Activated CD4-positive, alpha-beta memory T cell treated with anti-CD3 and anti-CD28 coated beads for 36 hours (primary cell): ENCODE measurements at regions not wholly inside any gene's neighbourhood (a gene's known extent, or its start where the extent isn't known, plus 50 kb on each side); places are given as distances from the start of the nearest gene placed in this dataset.

Experiments used
- CTCF ChIA-PET: fragments of 350-600 bp; sonication (Branson Sonifier 250); formaldehyde crosslinking; loops from one replicate; lab custom pipeline; 2021; ENCODE audit warnings: antibody characterized with exemption, inconsistent platforms; lab: Charles Lee
- POLR2A ChIA-PET: fragments of 350-600 bp; sonication (Branson Sonifier 250); formaldehyde crosslinking; loops from one replicate; lab custom pipeline; 2021; ENCODE audit warnings: antibody characterized with exemption; lab: Charles Lee
- DNase-seq: peaks from one replicate; pipeline ENCODE4 v3.0.0-alpha.2; 2020
- H3K27ac Mint-ChIP-seq: one replicate; pipeline ENCODE4 v1.8.0; 2021; ENCODE audit warnings: mixed read lengths
- H3K27me3 Mint-ChIP-seq: one replicate; pipeline ENCODE4 v1.8.0; 2021; ENCODE audit warnings: mixed read lengths
- H3K36me3 Mint-ChIP-seq: one replicate; pipeline ENCODE4 v1.8.0; 2021; ENCODE audit warnings: mixed read lengths
- H3K4me1 Mint-ChIP-seq: one replicate; pipeline ENCODE4 v1.8.0; 2021; ENCODE audit warnings: low read depth, mixed read lengths
- H3K4me3 Mint-ChIP-seq: one replicate; pipeline ENCODE4 v1.8.0; 2021; ENCODE audit warnings: mild to moderate bottlenecking, mixed read lengths
- H3K9me3 Mint-ChIP-seq: one replicate; pipeline ENCODE4 v1.8.0; 2021; ENCODE audit warnings: mixed read lengths
- intact Hi-C: fragments of 100-400 bp; cut with micrococcal nuclease; formaldehyde crosslinking; loops from one replicate; pipeline ENCODE4 v1.15.1; 2023

DNA sequence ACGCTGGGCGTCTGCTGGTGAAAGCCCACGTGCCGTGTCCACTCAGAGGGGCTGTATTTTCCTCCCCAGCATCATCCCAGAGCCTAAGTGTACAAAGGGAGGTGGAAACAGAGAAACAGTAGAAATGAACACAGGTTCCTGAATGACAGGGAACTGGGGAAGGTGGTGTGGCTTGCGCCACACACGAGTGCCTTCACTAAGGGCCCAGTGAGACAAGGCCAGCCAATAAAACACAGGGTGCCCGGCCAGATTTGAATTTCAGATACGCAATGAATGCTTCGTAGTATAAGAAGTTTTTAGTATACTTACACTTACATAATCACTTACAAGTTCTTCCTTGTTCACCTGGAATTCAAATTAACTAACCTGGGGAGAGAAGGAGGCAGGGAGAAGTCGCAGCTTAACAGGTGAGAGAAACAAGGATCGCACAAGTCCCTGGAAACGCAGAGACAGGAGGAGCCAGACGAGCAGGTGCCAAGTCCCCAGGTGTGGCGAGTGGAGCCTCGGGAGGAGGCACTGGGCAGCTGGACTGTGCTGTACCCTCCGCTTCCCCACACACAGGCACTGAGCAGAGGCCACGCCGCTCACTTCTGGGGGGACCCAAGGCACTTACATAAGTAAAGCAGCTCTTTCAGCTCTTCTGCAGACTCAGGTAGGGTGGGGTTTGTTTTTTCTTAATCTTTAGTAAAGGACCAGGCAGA, 105.2 kb upstream of the MGMT start:
- no peaks in the 10 kb centered on the region for H3K4me1 Mint-ChIP-seq
- CTCF ChIA-PET, result no interaction called here
- peaks cover 1% of the 10 kb centered on the region for H3K9me3 Mint-ChIP-seq
- POLR2A ChIA-PET, result no interaction called here
- no peak overlapping the region for H3K4me3 Mint-ChIP-seq
- no peak for DNase-seq
- H3K27ac Mint-ChIP-seq, result no peak overlapping the region
- intact Hi-C loops, result no loop called here
- H3K36me3 Mint-ChIP-seq, result no peaks in the 10 kb centered on the region
- no peaks in the 10 kb centered on the region for H3K27me3 Mint-ChIP-seq

DNA sequence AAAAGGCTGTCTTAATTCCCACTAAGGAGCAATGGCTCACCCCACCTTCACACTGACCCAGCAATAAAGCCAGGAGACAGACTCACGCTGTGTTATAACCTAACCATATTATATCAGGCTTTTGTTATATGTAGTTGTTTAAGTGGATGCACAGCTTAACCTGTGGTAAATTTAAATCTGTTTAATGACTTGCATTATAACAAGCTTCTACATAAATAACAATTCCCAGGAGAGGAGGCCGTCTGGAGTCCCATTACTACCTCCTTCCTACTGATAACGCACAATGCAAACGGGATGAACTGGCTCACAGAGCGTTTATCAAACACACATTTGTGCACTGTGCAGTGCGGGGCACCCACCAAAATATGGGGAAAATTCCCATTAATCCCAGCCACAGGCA, 102.1 kb upstream of the MGMT start:
- no peak for DNase-seq
- Mint-ChIP-seq H3K4me3 (no peak overlapping the region), H3K27ac (no peak overlapping the region), H3K4me1 (no peaks in the 10 kb centered on the region), H3K27me3 (peaks cover 2% of the 10 kb centered on the region), H3K9me3 (no peaks in the 10 kb centered on the region), H3K36me3 (no peaks in the 10 kb centered on the region)
- ChIA-PET CTCF (no interaction called here), POLR2A (no interaction called here)
- intact Hi-C loops, result no loop called here

DNA sequence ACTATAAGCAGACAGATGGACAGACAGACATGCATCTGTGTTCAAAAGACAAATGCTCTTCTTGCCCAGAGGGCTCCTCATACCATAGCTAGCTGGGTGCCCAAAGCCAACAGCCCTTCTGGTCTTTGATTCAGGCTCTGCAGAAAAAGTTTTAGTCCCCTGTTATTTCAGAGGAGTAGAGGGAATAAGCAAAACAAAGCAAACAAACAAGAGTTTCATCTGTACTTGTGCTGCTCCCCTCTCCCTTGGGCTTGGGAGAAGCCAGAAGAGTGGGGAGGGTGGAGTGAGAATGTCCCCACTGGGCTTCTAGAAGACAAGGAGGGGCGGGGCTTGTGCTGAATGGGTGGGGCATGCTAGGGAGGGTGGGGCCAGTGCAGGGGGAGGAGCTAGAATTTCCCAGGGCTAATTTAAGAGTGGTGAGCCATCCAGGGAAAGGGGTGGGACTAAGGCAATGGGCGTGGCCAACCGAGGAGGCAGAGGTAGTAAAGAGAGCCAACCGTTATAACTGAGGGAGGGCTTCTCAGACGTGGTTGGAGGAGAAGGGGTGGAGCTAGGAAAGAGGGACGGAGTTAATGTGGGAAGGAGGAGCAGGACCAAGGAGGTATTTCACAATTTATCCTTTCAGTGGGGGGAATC, 101.2 kb upstream of the MGMT start:
- H3K9me3 Mint-ChIP-seq, result no peaks in the 10 kb centered on the region
- peak; percentile 14 for DNase-seq
- no peak overlapping the region for H3K27ac Mint-ChIP-seq
- no peak overlapping the region for H3K4me3 Mint-ChIP-seq
- H3K36me3 Mint-ChIP-seq, result no peaks in the 10 kb centered on the region
- H3K27me3 Mint-ChIP-seq, result peaks cover 2% of the 10 kb centered on the region
- POLR2A ChIA-PET, result no interaction called here
- CTCF ChIA-PET, result no interaction called here
- intact Hi-C loops, result no loop called here
- no peaks in the 10 kb centered on the region for H3K4me1 Mint-ChIP-seq

DNA sequence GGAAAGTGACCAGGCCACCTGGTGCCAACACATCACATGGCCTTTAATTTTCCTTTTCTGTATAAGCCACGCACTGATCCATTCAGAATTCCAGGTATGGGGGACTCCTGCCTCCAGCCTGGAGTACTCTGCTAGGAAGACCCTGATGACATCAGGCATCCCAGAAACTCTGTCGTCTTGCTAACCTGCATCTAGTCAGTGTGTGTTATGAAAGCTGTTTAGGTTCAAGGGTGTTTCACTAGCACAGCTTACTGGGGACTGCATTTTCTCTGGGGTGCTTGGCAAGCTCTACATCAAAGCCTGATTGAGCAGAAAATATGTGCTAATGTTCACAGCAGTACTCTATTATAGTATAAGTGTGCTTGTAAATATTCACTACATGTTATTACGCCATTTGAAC, 100.6 kb upstream of the MGMT start:
- no peak overlapping the region for H3K27ac Mint-ChIP-seq
- no peaks in the 10 kb centered on the region for H3K9me3 Mint-ChIP-seq
- ChIA-PET CTCF (no interaction called here), POLR2A (no interaction called here)
- DNase-seq, result no peak
- H3K4me3 Mint-ChIP-seq, result no peak overlapping the region
- H3K4me1 Mint-ChIP-seq, result no peaks in the 10 kb centered on the region
- H3K36me3 Mint-ChIP-seq, result no peaks in the 10 kb centered on the region
- peaks cover 2% of the 10 kb centered on the region for H3K27me3 Mint-ChIP-seq
- intact Hi-C loops, result no loop called here

DNA sequence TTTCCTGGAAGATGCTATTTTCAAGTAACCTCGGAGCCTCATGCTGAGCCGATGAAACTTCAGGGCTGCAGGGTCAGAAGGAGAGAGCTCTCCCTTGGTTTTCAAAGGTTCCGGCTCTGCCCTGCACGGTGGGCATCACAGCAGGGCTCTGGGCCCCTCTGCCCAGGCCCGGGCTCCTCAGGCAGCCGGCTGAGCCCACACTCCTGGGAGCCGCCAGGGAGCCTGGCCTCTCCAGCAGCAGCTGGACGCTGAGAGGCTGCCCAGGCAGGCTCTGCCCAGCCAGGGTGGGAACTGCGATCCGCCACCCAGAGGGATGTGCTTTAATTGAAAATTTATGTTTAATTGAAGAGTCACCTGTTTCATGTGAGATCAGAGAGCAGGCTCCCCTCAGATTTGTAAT, 97.5 kb upstream of the MGMT start:
- peaks cover 16% of the 10 kb centered on the region for H3K27me3 Mint-ChIP-seq
- no peaks in the 10 kb centered on the region for H3K36me3 Mint-ChIP-seq

DNA sequence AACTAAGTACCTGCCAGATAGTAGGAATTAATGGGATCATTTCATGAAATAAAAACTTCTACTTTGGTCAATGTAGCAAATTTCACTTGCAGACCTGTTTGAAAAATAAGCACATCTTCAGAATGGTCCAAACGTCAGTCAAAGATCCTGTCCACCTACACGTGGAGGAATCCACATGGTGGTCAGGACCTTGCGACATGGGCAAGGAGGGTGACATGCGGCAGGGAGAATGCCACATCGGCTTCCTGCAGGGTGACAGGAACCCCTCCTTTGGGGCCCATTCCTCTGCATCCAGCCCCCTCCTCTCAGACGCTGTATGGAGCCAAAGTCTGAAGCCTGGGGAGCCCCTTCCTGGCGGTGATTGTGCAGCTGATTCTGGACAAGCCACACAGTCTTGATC, 95.5 kb upstream of the MGMT start:
- intact Hi-C loops, result no loop called here
- ChIA-PET POLR2A (no interaction called here), CTCF (no interaction called here)
- no peaks in the 10 kb centered on the region for H3K4me1 Mint-ChIP-seq
- no peak overlapping the region for H3K27ac Mint-ChIP-seq
- H3K4me3 Mint-ChIP-seq, result no peak overlapping the region
- no peaks in the 10 kb centered on the region for H3K36me3 Mint-ChIP-seq
- no peaks in the 10 kb centered on the region for H3K9me3 Mint-ChIP-seq
- no peak for DNase-seq
- H3K27me3 Mint-ChIP-seq, result peaks cover 16% of the 10 kb centered on the region

More for the DNA sequence above, 97.5 kb upstream of the MGMT start:
- no peak for DNase-seq
- ChIA-PET CTCF (no interaction called here), POLR2A (no interaction called here)
- Mint-ChIP-seq H3K9me3 (no peaks in the 10 kb centered on the region), H3K27ac (no peak overlapping the region), H3K4me3 (no peak overlapping the region), H3K4me1 (no peaks in the 10 kb centered on the region)
- intact Hi-C loops, result no loop called here

DNA sequence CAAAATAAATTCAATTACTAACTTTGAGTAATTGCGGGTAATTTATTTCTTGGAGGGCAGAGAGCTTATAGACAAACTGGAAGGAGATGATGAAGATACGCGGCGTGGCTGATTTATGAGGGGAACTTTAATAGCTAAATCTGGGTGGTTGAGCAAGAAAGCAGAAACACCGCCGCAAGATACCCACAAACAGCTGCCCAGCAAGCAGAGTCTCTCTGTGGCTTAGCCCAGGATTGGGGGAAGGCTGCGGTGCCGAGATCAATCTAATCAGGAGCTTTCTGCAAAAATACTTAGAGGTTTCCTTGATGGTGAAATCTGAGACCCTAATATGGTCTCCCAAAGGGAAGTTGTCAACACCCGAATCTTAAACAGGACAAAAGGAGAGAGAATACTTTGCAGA, 94.9 kb upstream of the MGMT start:
- no peaks in the 10 kb centered on the region for H3K9me3 Mint-ChIP-seq
- H3K4me3 Mint-ChIP-seq, result no peak overlapping the region
- intact Hi-C loops, result no loop called here
- peaks cover 16% of the 10 kb centered on the region for H3K27me3 Mint-ChIP-seq
- POLR2A ChIA-PET, result no interaction called here
- H3K4me1 Mint-ChIP-seq, result no peaks in the 10 kb centered on the region
- CTCF ChIA-PET, result no interaction called here
- no peak overlapping the region for H3K27ac Mint-ChIP-seq
- DNase-seq, result no peak
- no peaks in the 10 kb centered on the region for H3K36me3 Mint-ChIP-seq

DNA sequence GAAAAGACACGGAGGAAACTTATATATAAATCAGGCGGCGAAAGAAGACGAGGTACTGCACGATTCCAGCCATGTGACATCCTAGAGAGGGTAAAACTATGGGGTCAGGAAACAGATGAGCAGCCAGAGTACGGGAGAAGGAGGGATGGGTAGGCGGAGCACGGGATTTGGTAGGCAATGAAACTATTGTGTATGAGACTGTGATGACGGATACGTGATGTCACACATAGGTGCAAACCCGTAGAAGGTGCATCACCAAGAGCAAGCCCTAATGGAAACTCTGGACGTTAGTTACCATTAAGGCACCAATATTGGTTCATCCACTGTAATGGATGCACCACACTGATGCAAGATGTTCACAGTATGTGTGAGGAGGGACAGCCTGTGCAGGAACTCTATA, 93.8 kb upstream of the MGMT start:
- ChIA-PET POLR2A (no interaction called here), CTCF (no interaction called here)
- H3K4me3 Mint-ChIP-seq, result no peak overlapping the region
- peaks cover 16% of the 10 kb centered on the region for H3K27me3 Mint-ChIP-seq
- no peak overlapping the region for H3K27ac Mint-ChIP-seq
- H3K4me1 Mint-ChIP-seq, result no peaks in the 10 kb centered on the region
- intact Hi-C loops, result no loop called here
- no peak for DNase-seq
- H3K9me3 Mint-ChIP-seq, result no peaks in the 10 kb centered on the region
- H3K36me3 Mint-ChIP-seq, result no peaks in the 10 kb centered on the region

DNA sequence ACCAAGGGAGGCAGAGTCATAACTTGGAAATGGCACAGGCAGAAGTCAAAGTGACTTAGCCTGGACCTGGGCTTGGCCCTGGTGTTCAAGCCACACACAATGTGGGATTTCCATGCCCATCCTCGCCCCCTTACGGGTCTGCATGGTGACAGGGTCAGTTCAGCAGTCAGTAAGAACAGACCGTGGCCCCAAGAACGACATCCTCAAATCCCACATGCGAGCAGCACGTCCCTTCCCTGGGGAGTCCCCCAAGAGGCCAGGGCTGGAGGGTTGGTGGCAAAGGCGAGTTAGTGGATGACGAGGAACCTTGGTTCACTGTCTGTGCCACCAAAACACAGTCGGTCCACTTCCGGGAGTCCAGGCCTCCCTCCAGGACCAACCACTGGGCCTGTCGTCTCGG, 93.3 kb upstream of the MGMT start:
- no peak overlapping the region for H3K4me3 Mint-ChIP-seq
- H3K36me3 Mint-ChIP-seq, result no peaks in the 10 kb centered on the region
- intact Hi-C loops, result no loop called here
- CTCF ChIA-PET, result no interaction called here
- no peak overlapping the region for H3K27ac Mint-ChIP-seq
- no peaks in the 10 kb centered on the region for H3K4me1 Mint-ChIP-seq
- H3K9me3 Mint-ChIP-seq, result no peaks in the 10 kb centered on the region
- DNase-seq, result no peak
- POLR2A ChIA-PET, result no interaction called here
- peaks cover 16% of the 10 kb centered on the region for H3K27me3 Mint-ChIP-seq

DNA sequence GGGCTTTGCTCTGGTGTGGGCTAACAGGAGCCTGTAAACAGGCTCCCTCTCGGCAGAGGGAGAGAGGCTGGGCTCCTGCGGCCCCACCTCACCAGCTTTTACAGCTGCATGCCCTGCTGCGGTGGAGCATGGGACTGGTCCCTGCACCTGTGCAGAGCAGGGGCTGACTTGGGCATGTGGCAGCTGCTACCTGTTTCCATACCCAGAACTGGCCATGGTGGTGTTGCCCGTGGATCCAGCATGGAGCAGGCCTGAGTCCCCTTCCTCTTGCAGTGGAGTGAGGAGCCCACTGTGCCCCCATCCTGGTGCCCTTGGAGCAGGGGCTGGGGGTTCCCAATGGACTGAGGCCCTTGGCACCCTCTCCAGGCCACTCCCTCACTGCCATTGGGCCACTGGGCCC, 91.9 kb upstream of the MGMT start:
- Mint-ChIP-seq H3K27me3 (peaks cover 15% of the 10 kb centered on the region), H3K4me3 (no peak overlapping the region), H3K4me1 (no peaks in the 10 kb centered on the region), H3K27ac (no peak overlapping the region), H3K9me3 (no peaks in the 10 kb centered on the region), H3K36me3 (no peaks in the 10 kb centered on the region)
- POLR2A ChIA-PET, result no interaction called here
- DNase-seq, result no peak
- CTCF ChIA-PET, result no interaction called here
- intact Hi-C loops, result no loop called here

DNA sequence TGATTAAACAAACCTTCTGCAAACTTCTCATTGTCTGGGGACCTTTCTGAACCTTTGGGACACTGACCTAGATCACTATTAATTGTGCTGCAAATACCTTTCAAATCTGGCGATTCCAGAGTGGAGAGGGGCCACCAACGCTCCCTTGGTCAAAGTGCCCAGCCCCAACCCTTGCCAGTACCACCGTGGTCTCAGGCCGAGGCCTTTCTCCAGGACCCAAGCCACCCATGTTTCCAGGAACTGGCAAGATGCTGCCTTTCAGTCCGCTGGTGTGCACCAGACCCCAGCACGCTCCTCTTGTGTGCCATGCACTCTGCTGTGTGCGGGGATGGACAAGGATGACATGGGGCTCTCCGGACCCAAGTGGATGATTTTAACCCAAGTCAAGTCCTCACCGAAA, 91.1 kb upstream of the MGMT start:
- no peaks in the 10 kb centered on the region for H3K4me1 Mint-ChIP-seq

DNA sequence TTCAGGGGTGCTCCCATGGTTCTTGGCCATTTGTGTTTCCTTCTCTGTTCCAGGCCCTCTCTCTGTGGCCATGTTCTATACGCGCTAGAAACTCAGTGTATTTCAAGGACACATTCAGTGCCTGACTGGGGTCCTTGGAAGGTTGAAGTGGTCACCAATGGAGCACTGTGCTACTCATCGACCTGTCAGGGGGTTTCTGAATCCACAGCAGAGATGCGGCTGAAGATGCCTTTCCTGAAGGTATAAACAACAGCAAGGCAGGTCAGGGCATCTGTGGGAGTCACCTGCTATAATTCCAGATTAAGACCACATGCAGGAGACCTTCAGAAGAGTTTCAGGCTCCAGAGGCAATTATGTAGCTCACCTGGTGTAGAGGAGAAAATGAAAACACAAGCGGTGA, 86.8 kb upstream of the MGMT start:
- Mint-ChIP-seq H3K4me3 (no peak overlapping the region), H3K27ac (no peak overlapping the region)

More for the DNA sequence above, 91.1 kb upstream of the MGMT start:
- no peak for DNase-seq
- Mint-ChIP-seq H3K9me3 (no peaks in the 10 kb centered on the region), H3K27ac (no peak overlapping the region), H3K36me3 (no peaks in the 10 kb centered on the region), H3K4me3 (no peak overlapping the region), H3K27me3 (peaks cover 15% of the 10 kb centered on the region)
- POLR2A ChIA-PET, result no interaction called here
- intact Hi-C loops, result no loop called here
- CTCF ChIA-PET, result no interaction called here

DNA sequence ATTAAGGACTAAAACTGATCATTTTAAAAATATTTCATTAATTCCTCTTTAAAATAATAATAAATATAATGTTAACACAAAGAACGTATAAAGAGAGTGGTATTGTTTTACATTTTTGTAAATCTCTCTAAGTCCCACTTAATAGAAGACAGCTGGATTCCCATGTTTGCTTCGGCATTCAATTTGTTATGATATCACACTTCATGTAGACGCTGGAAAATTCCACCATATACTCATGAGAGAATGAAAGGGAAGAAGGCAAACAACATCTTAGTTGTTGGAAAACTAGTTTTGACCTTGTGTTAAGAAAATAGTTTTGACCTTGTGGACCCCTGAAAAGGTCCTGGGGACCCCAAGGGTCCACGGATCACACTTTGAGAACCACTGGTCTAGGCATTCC, 85.3 kb upstream of the MGMT start:
- CTCF ChIA-PET, result no interaction called here

More for the DNA sequence above, 86.8 kb upstream of the MGMT start:
- DNase-seq, result no peak
- intact Hi-C loops, result no loop called here
- no peaks in the 10 kb centered on the region for H3K4me1 Mint-ChIP-seq
- ChIA-PET POLR2A (no interaction called here), CTCF (no interaction called here)
- no peaks in the 10 kb centered on the region for H3K36me3 Mint-ChIP-seq
- no peaks in the 10 kb centered on the region for H3K9me3 Mint-ChIP-seq
- H3K27me3 Mint-ChIP-seq, result no peaks in the 10 kb centered on the region

More for the DNA sequence above, 85.3 kb upstream of the MGMT start:
- H3K4me1 Mint-ChIP-seq, result no peaks in the 10 kb centered on the region
- intact Hi-C loops, result no loop called here
- no peaks in the 10 kb centered on the region for H3K27me3 Mint-ChIP-seq
- no peak overlapping the region for H3K27ac Mint-ChIP-seq
- no peak for DNase-seq
- H3K4me3 Mint-ChIP-seq, result no peak overlapping the region
- H3K36me3 Mint-ChIP-seq, result no peaks in the 10 kb centered on the region
- POLR2A ChIA-PET, result no interaction called here
- no peaks in the 10 kb centered on the region for H3K9me3 Mint-ChIP-seq
